K562 (cell line): ENCODE measurements at regions not wholly inside any gene's neighbourhood (a gene's known extent, or its start where the extent isn't known, plus 50 kb on each side); places are given as distances from the start of the nearest gene placed in this dataset.

Experiments used
- CHD2 ChIP-seq: IDR thresholded peaks from 2 replicates; pipeline ENCODE4 v1.6.1; 2011; ENCODE audit warnings: low read depth, low read length
- CTBP1 ChIP-seq: fragments of 450-650 bp; IDR thresholded peaks from 2 replicates; pipeline ENCODE4 v1.6.1; 2016; ENCODE audit warnings: borderline replicate concordance
- EP400 ChIP-seq: fragments of 450-650 bp; IDR thresholded peaks from 2 replicates; pipeline ENCODE4 v1.6.1; 2017; ENCODE audit warnings: antibody characterized with exemption, mild to moderate bottlenecking, moderate library complexity
- ETV5 ChIP-seq: sonication (generic); formaldehyde crosslinking; IDR thresholded peaks from 2 replicates; pipeline ENCODE4 v1.4.0; 2020; ENCODE audit warnings: low read depth, mild to moderate bottlenecking, missing genetic modification reagents
- NEUROD1 ChIP-seq: fragments of 150-350 bp; IDR thresholded peaks from 2 replicates; pipeline ENCODE4 v1.6.1; 2014; ENCODE audit warnings: borderline replicate concordance, low read length, low read depth; ENCODE audit not compliant: partially characterized antibody
- PHF21A ChIP-seq: fragments of 450-650 bp; IDR thresholded peaks from 2 replicates; pipeline ENCODE4 v1.6.1; 2017; ENCODE audit warnings: low read depth, borderline replicate concordance
- PML ChIP-seq: IDR thresholded peaks from 2 replicates; pipeline ENCODE4 v1.6.1; 2012; ENCODE audit warnings: low read length, inconsistent platforms
- POLR2AphosphoS5 ChIP-seq: IDR thresholded peaks from 2 replicates; pipeline ENCODE4 v1.6.1; 2011; ENCODE audit warnings: mild to moderate bottlenecking, low read depth, low read length, moderate library complexity; ENCODE audit not compliant: control insufficient read depth, insufficient read depth
- SMAD2 ChIP-seq: fragments of 150-350 bp; IDR thresholded peaks from 2 replicates; pipeline ENCODE4 v1.6.1; 2014; ENCODE audit warnings: low read depth, mild to moderate bottlenecking, low read length
- THRAP3 ChIP-seq: fragments of 450-650 bp; IDR thresholded peaks from 2 replicates; pipeline ENCODE4 v1.6.1; 2016; ENCODE audit warnings: mild to moderate bottlenecking, inconsistent platforms, borderline replicate concordance
- TF ChIP-seq, protein P1 (sequence below): fragments of 450-650 bp; IDR thresholded peaks from 2 replicates; pipeline ENCODE4 v1.6.1; 2016
- TF ChIP-seq, protein P2 (sequence below): fragments of 200-400 bp; formaldehyde crosslinking; IDR thresholded peaks from 2 replicates; pipeline ENCODE4 v1.6.1; 2017; ENCODE audit warnings: mild to moderate bottlenecking, low read depth, low read length, moderate library complexity
- TF ChIP-seq, protein P3 (sequence below): sonication (generic); formaldehyde crosslinking; IDR thresholded peaks from 2 replicates; pipeline ENCODE4 v1.8.0; 2022; ENCODE audit warnings: mild to moderate bottlenecking, missing genetic modification reagents
- TF ChIP-seq, protein P4 (sequence below): fragments of 450-650 bp; formaldehyde crosslinking; conservative IDR thresholded peaks from 2 replicates; pipeline ENCODE4 v1.4.0; 2022; ENCODE audit warnings: mild to moderate bottlenecking, missing genetic modification characterization

DNA sequence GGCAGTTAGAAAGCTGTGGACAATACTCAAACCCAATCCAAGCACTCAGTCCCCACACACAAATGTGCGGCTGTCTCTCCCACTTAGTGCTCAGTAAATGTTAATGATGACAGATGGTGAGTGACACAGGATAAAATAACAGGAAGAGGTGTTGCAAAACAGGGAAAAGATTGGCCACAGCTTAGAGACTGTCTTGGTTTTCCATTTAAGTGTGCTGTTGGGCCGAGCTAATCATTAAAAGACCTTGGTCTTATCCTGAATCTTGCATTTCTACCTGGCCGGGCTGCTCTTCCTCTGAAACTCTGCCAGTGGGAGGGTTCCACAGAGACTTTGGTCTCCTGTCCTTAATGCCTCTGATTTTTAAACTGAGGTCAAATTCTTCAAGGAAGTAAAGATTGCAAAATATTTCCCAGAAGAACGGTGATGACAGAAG lies 113.1 kb upstream of the RNF32 start (continued):
- TF ChIP-seq THRAP3 (no peak), EP400 (no peak), CTBP1 (no peak), NEUROD1 (no peak), POLR2AphosphoS5 (no peak), ETV5 (CRISPR knock-in tag) (no peak), PHF21A (no peak), CHD2 (no peak), SMAD2 (no peak), PML (no peak)
- TF ChIP-seq, protein P1, sequence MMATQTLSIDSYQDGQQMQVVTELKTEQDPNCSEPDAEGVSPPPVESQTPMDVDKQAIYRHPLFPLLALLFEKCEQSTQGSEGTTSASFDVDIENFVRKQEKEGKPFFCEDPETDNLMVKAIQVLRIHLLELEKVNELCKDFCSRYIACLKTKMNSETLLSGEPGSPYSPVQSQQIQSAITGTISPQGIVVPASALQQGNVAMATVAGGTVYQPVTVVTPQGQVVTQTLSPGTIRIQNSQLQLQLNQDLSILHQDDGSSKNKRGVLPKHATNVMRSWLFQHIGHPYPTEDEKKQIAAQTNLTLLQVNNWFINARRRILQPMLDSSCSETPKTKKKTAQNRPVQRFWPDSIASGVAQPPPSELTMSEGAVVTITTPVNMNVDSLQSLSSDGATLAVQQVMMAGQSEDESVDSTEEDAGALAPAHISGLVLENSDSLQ = peak; percentile 77
- TF ChIP-seq, protein P2, sequence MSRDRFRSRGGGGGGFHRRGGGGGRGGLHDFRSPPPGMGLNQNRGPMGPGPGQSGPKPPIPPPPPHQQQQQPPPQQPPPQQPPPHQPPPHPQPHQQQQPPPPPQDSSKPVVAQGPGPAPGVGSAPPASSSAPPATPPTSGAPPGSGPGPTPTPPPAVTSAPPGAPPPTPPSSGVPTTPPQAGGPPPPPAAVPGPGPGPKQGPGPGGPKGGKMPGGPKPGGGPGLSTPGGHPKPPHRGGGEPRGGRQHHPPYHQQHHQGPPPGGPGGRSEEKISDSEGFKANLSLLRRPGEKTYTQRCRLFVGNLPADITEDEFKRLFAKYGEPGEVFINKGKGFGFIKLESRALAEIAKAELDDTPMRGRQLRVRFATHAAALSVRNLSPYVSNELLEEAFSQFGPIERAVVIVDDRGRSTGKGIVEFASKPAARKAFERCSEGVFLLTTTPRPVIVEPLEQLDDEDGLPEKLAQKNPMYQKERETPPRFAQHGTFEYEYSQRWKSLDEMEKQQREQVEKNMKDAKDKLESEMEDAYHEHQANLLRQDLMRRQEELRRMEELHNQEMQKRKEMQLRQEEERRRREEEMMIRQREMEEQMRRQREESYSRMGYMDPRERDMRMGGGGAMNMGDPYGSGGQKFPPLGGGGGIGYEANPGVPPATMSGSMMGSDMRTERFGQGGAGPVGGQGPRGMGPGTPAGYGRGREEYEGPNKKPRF = no peak
- TF ChIP-seq, protein P3, sequence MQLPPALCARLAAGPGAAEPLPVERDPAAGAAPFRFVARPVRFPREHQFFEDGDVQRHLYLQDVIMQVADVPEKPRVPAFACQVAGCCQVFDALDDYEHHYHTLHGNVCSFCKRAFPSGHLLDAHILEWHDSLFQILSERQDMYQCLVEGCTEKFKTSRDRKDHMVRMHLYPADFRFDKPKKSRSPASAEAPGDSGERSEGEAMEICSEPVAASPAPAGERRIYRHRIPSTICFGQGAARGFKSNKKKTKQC (CRISPR knock-in tag) = no peak
- TF ChIP-seq, protein P4, sequence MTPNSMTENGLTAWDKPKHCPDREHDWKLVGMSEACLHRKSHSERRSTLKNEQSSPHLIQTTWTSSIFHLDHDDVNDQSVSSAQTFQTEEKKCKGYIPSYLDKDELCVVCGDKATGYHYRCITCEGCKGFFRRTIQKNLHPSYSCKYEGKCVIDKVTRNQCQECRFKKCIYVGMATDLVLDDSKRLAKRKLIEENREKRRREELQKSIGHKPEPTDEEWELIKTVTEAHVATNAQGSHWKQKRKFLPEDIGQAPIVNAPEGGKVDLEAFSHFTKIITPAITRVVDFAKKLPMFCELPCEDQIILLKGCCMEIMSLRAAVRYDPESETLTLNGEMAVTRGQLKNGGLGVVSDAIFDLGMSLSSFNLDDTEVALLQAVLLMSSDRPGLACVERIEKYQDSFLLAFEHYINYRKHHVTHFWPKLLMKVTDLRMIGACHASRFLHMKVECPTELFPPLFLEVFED (CRISPR knock-in tag) = no peak
- TF ChIP-seq, all 486 proteins: peak for 5
